DMS153 (cell line): ENCODE measurements at regions not wholly inside any gene's neighbourhood (a gene's known extent, or its start where the extent isn't known, plus 50 kb on each side); places are given as distances from the start of the nearest gene placed in this dataset.

Experiments used
- DNase-seq: peaks from one replicate; lab custom pipeline; 2025; lab: John Stamatoyannopoulos, UW

GRCh38 chr20:58069207-58069606 lies 159.2 kb downstream of the ANKRD60 start:
- no peak for DNase-seq

DNA sequence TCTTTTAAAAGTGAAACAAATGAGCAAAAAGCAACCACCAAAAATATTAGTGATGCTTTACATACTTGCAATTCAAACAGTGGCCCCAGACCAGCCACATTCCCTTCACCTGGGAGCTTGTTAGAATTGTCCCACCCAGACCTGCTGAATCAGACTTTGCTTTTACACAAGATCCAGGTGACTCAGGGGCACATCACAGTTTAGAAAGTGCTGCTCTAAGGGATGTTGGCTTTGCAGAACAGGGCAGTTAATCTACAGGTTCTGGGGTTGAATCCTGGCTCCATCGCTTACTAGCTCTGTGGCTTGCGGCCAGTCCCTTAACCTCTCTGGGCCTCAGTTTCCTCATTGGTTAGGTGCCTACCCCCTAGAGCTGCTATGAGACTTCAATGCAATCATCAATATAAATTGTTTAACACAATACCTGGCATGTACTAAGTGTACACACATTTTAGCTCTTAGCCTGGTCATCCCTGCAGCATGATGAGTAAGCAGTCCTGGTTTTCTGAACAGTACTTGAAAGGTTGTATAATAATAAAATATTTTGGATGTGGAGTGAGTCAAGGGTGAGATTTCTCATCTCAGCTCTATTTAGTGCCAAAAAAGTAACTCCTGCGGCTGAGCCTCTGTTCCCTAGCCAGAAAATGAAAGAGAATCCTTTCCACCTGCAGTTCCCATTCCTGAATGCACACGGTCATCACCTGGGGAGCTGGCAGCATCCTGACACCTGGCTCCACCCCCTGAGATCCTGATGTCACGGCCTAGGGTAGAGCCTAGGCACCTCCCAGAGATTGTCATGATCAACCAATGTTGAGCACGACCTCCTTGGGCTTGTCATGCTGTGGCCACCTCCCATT lies 162.7 kb downstream of the ANKRD60 start:
- DNase-seq, result peak; percentile 17

DNA sequence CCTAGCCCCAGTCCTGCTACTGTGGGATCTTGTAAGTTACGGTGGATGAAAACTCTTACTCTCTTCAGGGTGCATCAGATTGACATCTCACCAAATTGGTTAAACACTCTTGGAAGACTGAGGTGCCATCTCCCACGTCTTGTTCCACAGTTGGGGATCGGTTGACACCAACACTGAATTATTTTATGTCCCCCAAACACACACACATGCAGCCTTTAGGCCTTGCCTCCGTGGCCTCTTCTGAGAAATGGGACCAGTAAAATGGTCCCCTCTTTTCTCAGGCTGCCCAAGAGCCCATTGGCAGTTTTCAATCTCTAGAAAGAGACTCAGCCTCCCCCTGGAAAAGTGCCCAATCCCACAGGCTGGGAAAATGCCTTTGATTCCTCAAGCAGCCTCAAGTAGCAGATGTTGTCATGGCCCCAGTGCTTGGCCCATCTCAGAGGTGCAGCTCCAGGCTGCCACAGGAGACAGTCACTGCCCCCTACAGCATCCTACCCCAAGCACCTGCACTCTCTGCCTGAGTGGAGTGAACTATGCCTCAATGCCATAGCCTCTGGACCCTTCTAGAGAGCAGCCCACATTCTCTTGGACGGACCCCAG lies 163.9 kb downstream of the ANKRD60 start:
- no peak for DNase-seq

DNA sequence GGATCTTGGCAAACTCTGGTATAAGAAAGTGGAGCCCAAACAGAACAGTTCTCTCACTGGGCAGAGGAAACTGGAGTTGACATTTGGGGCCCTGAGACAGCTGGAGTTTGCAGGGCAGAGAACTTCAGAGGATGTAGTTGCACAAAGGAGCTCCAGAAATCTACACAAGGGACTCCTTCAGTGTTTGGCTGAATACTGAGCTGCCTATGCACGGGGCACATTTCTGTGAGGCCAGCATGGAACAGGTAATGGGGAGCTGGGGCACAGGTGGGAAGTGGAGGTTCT lies 169.3 kb downstream of the ANKRD60 start:
- DNase-seq, result no peak

DNA sequence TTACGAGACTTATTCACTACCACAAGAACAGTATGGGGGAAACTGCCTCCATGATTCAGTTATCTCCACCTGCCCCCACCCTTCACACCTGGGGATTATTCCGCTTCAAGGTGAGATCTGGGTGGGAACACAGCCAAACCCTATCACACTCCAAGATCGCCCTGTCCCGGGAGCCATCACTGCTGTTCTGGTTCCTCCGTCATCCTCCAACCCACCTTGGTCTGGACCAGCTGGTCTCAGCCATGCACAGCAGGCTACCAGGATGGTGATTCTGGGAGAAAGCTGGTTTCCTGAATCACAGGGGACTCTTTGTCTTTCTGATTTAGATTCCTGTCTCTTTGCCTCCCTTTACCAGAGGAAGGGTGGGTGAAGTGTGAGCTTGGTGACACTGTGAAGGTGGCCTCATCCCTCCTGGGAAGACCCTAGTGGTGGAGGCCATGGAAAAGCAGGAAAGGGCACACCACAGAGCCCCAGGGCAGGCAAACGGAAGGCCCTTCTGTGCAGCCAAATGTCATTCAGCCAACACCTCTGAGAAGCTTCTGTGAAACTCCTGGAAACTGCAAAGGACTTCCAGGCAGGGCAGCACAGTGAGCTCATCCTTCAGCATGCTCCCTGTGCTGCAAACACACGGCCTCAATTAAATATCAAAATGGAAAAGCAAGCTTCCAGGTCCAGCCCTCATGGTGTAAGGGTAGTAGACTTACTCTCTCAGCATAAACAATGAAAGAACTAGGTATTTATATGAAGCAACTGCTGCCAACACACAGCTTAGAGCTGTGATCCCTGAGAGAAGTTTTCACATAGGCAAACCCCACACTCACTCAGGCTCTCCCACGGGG lies 169.8 kb downstream of the ANKRD60 start:
- no peak for DNase-seq

DNA sequence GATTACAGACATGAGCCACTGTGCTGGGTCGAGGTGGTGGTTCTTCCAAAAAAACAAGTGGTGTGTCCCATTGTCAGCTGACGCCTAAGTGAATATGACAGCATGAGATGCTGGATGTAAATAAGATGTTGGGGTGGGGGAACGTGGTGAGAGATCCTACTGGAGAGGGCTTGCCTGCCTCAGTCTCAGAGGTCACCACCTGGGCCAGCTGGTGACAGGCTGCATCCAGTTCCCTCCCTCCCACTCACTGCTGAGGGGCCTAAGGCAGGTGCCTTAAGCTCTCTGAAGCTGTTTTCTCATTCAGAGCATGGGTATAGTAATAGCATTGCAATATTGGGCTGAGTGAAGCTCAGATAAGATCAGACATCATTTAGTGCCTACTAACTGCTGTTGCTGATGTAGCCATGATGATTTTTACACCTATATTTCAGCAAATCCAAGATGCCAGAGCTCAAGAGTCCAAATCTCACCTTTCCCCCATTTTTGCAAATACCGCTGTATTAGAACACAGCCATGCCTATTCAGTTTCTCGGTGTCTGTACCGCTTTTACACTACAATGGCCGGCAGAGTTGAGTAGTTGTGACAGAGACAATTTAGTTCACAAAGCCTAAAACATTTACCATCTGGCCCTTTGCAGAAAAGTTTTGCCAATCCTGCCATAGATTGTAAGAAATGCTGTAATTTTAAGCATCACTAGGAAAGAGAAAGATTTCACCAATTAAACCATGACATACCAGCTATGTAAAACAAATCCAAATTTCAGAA lies 171.3 kb downstream of the ANKRD60 start:
- DNase-seq, result no peak

GRCh38 chr20:58056021-58056591 lies 172.3 kb downstream of the ANKRD60 start:
- no peak for DNase-seq

GRCh38 chr20:58054780-58055373 lies 173.6 kb downstream of the ANKRD60 start:
- DNase-seq, result no peak

- no peak for DNase-seq
Measured at GRCh38 chr20:58054082-58054779, 174.2 kb downstream of the ANKRD60 start.

- DNase-seq, result no peak
Measured at GRCh38 chr20:58053391-58054055, 174.9 kb downstream of the ANKRD60 start.

DNA sequence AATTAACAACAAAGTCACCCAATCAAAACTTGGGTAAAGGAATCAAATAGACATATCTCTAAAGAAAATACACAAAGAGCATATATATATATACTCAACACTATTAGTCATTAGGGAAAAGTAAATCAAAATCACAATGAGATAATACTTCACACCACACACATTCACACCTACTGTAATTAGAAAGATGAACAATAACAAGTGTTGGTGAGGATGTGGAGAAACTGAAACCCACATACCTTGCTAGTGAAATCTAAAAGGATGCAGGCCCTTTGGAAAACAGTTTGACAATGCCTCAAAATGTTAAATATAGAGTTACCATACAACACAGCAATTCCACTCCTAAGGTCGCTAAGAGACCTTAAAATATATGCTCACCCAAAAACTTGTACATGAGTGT lies 177.1 kb downstream of the ANKRD60 start:
- DNase-seq, result no peak

DNA sequence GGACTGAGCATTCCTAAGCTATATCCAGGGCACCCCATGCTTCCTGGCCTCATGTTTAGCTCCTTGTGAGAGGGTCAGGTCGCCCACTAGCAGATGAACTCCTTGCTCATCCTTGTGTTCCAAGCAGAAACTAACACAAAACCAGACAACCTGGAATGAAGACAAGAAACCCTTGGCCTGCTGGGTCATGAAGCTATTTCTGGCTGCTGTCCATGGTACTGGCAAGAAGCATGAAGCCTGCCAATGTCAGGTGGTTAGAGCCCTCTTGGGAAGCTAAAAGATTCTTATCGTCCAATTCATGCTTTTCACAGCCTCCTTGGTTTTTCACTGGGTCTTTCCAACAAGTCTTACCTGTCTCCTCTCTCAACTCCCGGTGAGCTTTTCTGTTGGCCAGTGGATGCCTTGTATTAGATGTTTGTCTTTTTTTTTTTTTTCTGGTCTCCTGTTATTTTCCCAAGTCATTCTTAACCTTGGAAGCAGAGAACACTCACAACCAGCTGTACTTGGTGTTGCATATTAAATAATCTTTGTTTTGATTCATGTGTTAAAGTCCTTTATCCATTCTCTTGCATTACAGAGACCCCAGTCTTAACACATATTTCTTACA lies 180.3 kb downstream of the ANKRD60 start:
- DNase-seq, result no peak

DNA sequence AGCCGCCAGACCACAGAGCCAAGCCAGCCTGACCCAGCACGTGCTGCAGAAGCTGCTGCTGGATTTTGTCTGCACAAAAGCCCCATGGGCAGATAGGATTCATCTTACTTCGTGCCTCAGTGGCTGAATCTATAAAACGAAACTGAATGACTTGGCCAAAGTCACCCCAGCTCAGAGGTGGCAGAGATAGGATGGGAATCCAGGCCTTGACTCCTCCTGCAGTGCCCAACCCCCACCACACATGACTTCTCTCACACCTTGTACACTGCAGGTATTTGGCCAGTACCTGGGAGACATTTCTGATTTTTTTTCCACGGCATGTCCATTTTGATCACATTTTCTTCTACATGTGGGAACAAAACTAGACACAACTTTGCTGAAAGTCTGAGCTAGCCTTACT lies 182.1 kb downstream of the ANKRD60 start:
- DNase-seq, result no peak

DNA sequence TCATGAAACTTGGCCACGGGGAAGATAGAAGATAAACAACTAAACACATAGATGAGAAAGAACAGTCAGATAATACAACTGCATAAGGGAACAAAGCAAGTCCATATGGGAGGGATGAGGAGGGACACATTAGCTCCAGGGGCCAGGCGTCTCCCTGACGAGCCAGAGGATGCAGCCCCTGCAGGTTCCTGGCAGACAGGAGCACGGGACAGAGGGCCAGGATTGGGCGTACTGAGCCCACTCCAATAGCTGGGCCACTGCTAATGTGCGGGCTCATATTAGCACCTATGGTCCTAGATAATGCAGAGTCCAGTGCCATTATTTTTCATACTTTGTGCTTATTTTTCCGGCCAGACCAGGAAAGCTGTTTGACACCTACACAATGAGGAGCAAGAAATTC lies 182.9 kb downstream of the ANKRD60 start:
- DNase-seq, result no peak

GRCh38 chr20:58044931-58045555 lies 183.4 kb downstream of the ANKRD60 start:
- no peak for DNase-seq

- no peak for DNase-seq
Measured at GRCh38 chr20:58044286-58044685, 184.2 kb downstream of the ANKRD60 start.

DNA sequence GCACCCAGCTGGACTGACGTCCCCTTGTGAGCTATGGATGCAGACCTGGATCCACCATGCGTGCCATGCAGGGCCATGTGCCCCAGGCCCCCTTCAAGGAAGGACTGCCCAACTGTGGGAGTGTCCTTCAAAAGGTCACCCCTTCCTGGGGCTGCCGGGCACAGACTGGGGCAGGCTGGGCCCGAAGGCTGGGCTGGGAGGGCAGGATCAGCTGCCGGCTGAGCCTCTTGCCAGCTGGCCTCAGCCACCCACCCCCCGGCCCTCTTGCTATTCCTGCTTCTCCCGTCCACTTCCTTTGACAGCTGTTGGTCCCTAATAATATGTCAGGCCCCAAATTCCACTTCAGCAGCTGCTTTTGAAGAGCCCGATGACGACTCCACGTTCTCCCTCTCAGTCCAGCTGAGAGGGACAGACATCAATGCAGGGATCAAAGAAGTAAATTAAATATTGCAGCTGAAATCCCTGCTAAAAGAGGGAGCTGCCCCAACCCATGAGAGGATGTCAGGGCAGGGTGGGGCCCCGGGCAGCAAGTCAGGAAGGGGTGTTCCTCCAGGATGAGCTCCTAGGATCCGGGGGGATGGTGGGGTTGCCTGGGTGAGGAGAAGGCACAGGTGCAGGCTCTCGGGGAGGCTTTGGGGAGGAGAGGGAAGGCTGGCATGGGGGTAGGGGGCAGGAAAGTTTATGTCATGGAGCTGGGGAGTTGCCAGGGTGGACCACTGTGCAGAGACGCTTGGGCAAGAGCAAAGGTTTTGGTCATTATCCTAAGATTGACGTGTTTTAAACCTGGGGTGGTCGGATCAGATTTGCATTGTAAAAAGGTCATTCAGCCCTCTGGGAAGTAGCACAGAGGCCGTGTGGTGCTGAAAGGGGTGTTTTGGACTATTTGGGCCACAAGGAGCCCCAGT lies 185.0 kb downstream of the ANKRD60 start:
- no peak for DNase-seq

DNA sequence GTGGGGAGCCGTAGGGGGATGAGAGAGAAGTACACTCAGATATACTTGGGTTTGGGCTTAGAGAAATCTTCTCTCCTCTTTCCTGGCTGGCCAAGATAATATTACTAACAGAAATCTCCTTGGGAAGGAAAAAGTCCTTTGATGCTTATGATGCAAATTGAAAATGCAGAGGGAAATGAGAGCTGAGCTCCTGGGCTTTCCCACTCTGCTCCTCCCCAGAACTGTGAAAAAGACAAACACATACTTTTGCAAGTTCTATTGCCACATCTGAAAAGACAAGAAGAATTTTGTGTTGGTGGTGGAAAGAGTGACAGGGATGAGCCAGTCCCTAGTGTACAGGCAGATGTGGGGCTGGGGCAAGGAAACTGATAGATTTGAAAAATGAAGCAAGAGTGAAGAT lies 185.9 kb downstream of the ANKRD60 start:
- no peak for DNase-seq
